Astrocyte (in vitro differentiated cells and primary cell): ENCODE measurements at regions not wholly inside any gene's neighbourhood (a gene's known extent, or its start where the extent isn't known, plus 50 kb on each side); places are given as distances from the start of the nearest gene placed in this dataset.

Source experiments
- EZH2 ChIP-seq: IDR thresholded peaks from 2 replicates; pipeline ENCODE4 v1.6.1; 2012; ENCODE audit warnings: mild to moderate bottlenecking, low read length, inconsistent platforms; ENCODE audit not compliant: insufficient read depth
- TF ChIP-seq, protein P1 (sequence below): IDR thresholded peaks from 2 replicates; pipeline ENCODE4 v1.5.1; 2011; ENCODE audit warnings: low read depth, mild to moderate bottlenecking, inconsistent platforms, low read length, moderate library complexity; ENCODE audit not compliant: insufficient read depth

DNA sequence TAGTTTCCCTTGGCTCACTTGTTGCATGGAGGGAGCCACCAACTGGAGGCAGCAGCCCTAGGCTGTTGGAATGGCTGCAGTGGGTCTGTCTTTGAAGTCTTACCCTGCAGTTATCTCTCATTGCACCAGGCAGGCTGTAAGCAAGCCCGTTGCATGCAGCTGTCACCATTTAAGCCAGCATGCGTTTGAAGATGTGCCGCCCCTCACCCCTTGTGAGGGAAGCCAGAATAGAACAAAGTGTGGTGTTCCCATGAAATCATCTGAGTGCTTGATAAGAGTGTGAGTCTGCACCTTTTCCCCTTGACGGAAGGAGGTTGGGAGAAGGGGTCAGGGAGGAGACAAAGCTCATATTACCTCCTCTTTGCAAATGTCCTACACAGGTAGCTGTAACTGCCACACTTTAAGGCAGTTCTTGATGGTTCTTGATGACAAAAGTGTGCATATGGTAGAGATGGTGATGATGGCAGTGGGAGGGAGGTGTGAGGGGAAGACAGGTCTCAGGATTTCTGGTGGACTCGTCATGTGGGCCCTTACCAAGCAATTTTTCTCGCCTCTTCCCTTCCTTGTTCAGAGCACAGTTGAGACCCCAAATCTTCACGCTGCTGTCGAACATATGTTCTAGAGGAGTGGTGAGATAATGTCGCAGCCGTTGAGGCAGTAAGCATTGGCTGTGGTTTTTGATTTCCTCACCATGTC, 191.4 kb upstream of the LEF1 start:
- TF ChIP-seq, protein P1, sequence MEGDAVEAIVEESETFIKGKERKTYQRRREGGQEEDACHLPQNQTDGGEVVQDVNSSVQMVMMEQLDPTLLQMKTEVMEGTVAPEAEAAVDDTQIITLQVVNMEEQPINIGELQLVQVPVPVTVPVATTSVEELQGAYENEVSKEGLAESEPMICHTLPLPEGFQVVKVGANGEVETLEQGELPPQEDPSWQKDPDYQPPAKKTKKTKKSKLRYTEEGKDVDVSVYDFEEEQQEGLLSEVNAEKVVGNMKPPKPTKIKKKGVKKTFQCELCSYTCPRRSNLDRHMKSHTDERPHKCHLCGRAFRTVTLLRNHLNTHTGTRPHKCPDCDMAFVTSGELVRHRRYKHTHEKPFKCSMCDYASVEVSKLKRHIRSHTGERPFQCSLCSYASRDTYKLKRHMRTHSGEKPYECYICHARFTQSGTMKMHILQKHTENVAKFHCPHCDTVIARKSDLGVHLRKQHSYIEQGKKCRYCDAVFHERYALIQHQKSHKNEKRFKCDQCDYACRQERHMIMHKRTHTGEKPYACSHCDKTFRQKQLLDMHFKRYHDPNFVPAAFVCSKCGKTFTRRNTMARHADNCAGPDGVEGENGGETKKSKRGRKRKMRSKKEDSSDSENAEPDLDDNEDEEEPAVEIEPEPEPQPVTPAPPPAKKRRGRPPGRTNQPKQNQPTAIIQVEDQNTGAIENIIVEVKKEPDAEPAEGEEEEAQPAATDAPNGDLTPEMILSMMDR, result no peak
- no peak for TF ChIP-seq EZH2
